IMR-90 (cell line): ENCODE measurements at regions not wholly inside any gene's neighbourhood (a gene's known extent, or its start where the extent isn't known, plus 50 kb on each side); places are given as distances from the start of the nearest gene placed in this dataset.

Experiments
- ATAC-seq: fragments of 200-7000 bp; cut with Tn5 transposase; 2 replicates; pipeline ENCODE4 v1.9.1; 2020; ENCODE audit warnings: low read depth, mild to moderate bottlenecking, moderate library complexity
- BruUV-seq: library from RNA; stranded (reverse); fragments of 400-500 nt; replicated peaks from 2 replicates; lab custom pipeline; 2021; lab: Mats Ljungman, UMichigan
- CTCF ChIA-PET: fragments of 300-600 bp; formaldehyde crosslinking; extraction: SDS; loops from one replicate; lab custom pipeline; 2021; ENCODE audit warnings: antibody characterized with exemption; lab: Yijun Ruan, JAX
- POLR2A ChIA-PET: fragments of 300-600 bp; sonication (Branson Sonifier 250); formaldehyde crosslinking; loops from one replicate; lab custom pipeline; 2022; ENCODE audit warnings: antibody characterized with exemption; ENCODE audit not compliant: unreplicated experiment; lab: Charles Lee
- DNase-seq: peaks from one replicate; pipeline ENCODE4 v3.0.0; 2013
- H2AFZ ChIP-seq: replicated peaks from 2 replicates; pipeline ENCODE3; 2013; ENCODE audit warnings: low read length, mild to moderate bottlenecking; ENCODE audit not compliant: poor library complexity
- H2AK5ac ChIP-seq: 2 replicates; pipeline ENCODE4 v1.6.1; 2013; ENCODE audit warnings: low read depth, low read length, inconsistent platforms
- H2AK9ac ChIP-seq: replicated peaks from 2 replicates; pipeline ENCODE3; 2013; ENCODE audit warnings: mild to moderate bottlenecking, low read depth, low read length, moderate library complexity; ENCODE audit not compliant: poor library complexity
- H2BK120ac ChIP-seq: 2 replicates; pipeline ENCODE4 v1.6.1; 2013; ENCODE audit warnings: low read depth, low read length, inconsistent platforms
- H2BK15ac ChIP-seq: 3 replicates; pipeline ENCODE4 v1.6.1; 2013; ENCODE audit warnings: low read depth, low read length, inconsistent platforms
- H2BK20ac ChIP-seq: 2 replicates; pipeline ENCODE4 v1.6.1; 2013; ENCODE audit warnings: low read depth, mild to moderate bottlenecking, inconsistent platforms, low read length, moderate library complexity
- H2BK5ac ChIP-seq: 2 replicates; pipeline ENCODE4 v1.6.1; 2013; ENCODE audit warnings: mild to moderate bottlenecking, low read depth, low read length, inconsistent platforms; ENCODE audit not compliant: poor library complexity, severe bottlenecking
- H3K14ac ChIP-seq: replicated peaks from 2 replicates; pipeline ENCODE4 v1.6.1; 2013; ENCODE audit warnings: low read depth, low read length, inconsistent platforms
- H3K18ac ChIP-seq: 2 replicates; pipeline ENCODE4 v1.6.1; 2013; ENCODE audit warnings: low read depth, low read length, control low read depth
- H3K23ac ChIP-seq: 2 replicates; pipeline ENCODE4 v1.6.1; 2013; ENCODE audit warnings: low read depth, low read length, inconsistent platforms
- H3K27ac ChIP-seq: 2 replicates; pipeline ENCODE4 v1.5.1; 2013; ENCODE audit warnings: mild to moderate bottlenecking, control low read depth, low read length; ENCODE audit not compliant: insufficient read depth
- H3K27me3 ChIP-seq: 2 replicates; pipeline ENCODE4 v1.6.1; 2013; ENCODE audit warnings: low read length; ENCODE audit not compliant: control insufficient read depth, insufficient read depth
- H3K36me3 ChIP-seq: 2 replicates; pipeline ENCODE4 v1.6.1; 2013; ENCODE audit warnings: low read length, mixed read lengths; ENCODE audit not compliant: control insufficient read depth, insufficient read depth
- H3K4ac ChIP-seq: 2 replicates; pipeline ENCODE4 v1.6.1; 2013; ENCODE audit warnings: low read depth, low read length, inconsistent platforms
- H3K4me1 ChIP-seq: 2 replicates; pipeline ENCODE4 v1.6.1; 2013; ENCODE audit warnings: low read length, mixed read lengths; ENCODE audit not compliant: control insufficient read depth, insufficient read depth
- H3K4me2 ChIP-seq: 2 replicates; pipeline ENCODE4 v1.6.1; 2013; ENCODE audit warnings: low read depth, mild to moderate bottlenecking, control low read depth, low read length, moderate library complexity
- H3K4me3 ChIP-seq: 2 replicates; pipeline ENCODE4 v1.5.1; 2013; ENCODE audit warnings: low read depth, mild to moderate bottlenecking, control low read depth, low read length, moderate library complexity; ENCODE audit not compliant: insufficient read depth
- H3K56ac ChIP-seq: 2 replicates; pipeline ENCODE4 v1.6.1; 2013; ENCODE audit warnings: low read length, inconsistent platforms; ENCODE audit not compliant: insufficient read depth; ENCODE audit errors: extremely low read depth
- H3K79me1 ChIP-seq, 2 experiments: 2 replicates each; pipeline ENCODE4 v1.6.1; 2013; ENCODE audit warnings: low read length in 2 of 2, inconsistent platforms in 1 of 2, low read depth in 1 of 2
- H3K9ac ChIP-seq: 2 replicates; pipeline ENCODE4 v1.6.1; 2013; ENCODE audit warnings: low read depth, low read length, control low read depth
- H3K9me1 ChIP-seq: 2 replicates; pipeline ENCODE4 v1.6.1; 2013; ENCODE audit warnings: low read length, inconsistent platforms; ENCODE audit not compliant: insufficient read depth
- H3K9me3 ChIP-seq: 2 replicates; pipeline ENCODE4 v1.6.1; 2013; ENCODE audit warnings: low read length; ENCODE audit not compliant: control insufficient read depth, insufficient read depth
- H4K20me1 ChIP-seq: 2 replicates; pipeline ENCODE4 v1.6.1; 2013; ENCODE audit warnings: low read length, inconsistent platforms; ENCODE audit not compliant: insufficient read depth
- H4K5ac ChIP-seq: 2 replicates; pipeline ENCODE4 v1.6.1; 2013; ENCODE audit warnings: mild to moderate bottlenecking, low read depth, low read length, control low read depth
- H4K8ac ChIP-seq, 2 experiments: 2 replicates each; pipeline ENCODE4 v1.6.1; 2013; ENCODE audit warnings: low read depth in 2 of 2, low read length in 2 of 2, control low read depth in 1 of 2, inconsistent platforms in 1 of 2
- H4K91ac ChIP-seq: 2 replicates; pipeline ENCODE4 v1.6.1; 2013; ENCODE audit warnings: low read depth, low read length, inconsistent platforms; ENCODE audit not compliant: insufficient read depth
- CHD1 ChIP-seq: IDR thresholded peaks from 2 replicates; pipeline ENCODE4 v1.6.1; 2012; ENCODE audit warnings: low read depth, low read length, improper control_type of control experiment
- ELK1 ChIP-seq: fragments of 150-350 bp; IDR thresholded peaks from 2 replicates; pipeline ENCODE4 v1.6.1; 2016; ENCODE audit warnings: low read depth, mild to moderate bottlenecking, low read length, moderate library complexity, borderline replicate concordance
- MAFK ChIP-seq: IDR thresholded peaks from 2 replicates; pipeline ENCODE4 v1.6.1; 2012; ENCODE audit warnings: low read depth, low read length, improper control_type of control experiment
- MAZ ChIP-seq: IDR thresholded peaks from 2 replicates; pipeline ENCODE4 v1.6.1; 2012; ENCODE audit warnings: low read depth, mild to moderate bottlenecking, low read length, improper control_type of control experiment, moderate library complexity, borderline replicate concordance
- MXI1 ChIP-seq: IDR thresholded peaks from 2 replicates; pipeline ENCODE4 v1.6.1; 2012; ENCODE audit warnings: low read depth, mild to moderate bottlenecking, low read length, moderate library complexity, borderline replicate concordance
- POLR2A ChIP-seq: IDR thresholded peaks from 2 replicates; pipeline ENCODE4 v1.6.1; 2012; ENCODE audit warnings: mild to moderate bottlenecking, low read depth, low read length
- RCOR1 ChIP-seq: IDR thresholded peaks from 2 replicates; pipeline ENCODE4 v1.6.1; 2012; ENCODE audit warnings: mild to moderate bottlenecking, low read length, improper control_type of control experiment; ENCODE audit not compliant: insufficient replicate concordance
- RFX5 ChIP-seq: IDR thresholded peaks from 2 replicates; pipeline ENCODE4 v1.8.0; 2012; ENCODE audit warnings: low read depth, mild to moderate bottlenecking, low read length, moderate library complexity
- USF2 ChIP-seq: fragments of 150-350 bp; IDR thresholded peaks from 2 replicates; pipeline ENCODE4 v1.6.1; 2017; ENCODE audit warnings: mild to moderate bottlenecking, antibody characterized with exemption, low read length, low read depth
- WGBS, 2 experiments: methylation state at CpG; one replicate each; pipeline versions ENCODE4 v1.1.5 to v1.1.7; 2013; ENCODE audit warnings: missing lambda C conversion rate in 2 of 2; ENCODE audit not compliant: insufficient read length in 1 of 2; ENCODE audit errors: extremely low coverage in 2 of 2; 5-methylcytosine and 5-hydroxymethylcytosine counted together
- dilution Hi-C: fragments of 300-500 bp; cut with HindIII; formaldehyde crosslinking; loops from one replicate; pipeline ENCODE4 v1.14.3; 2018; ENCODE audit warnings: low sequenced_read_pairs; ENCODE audit not compliant: unreplicated experiment
- in situ Hi-C: fragments of 300-500 bp; cut with MboI; formaldehyde crosslinking; loops from 3 replicates; pipeline ENCODE4 v1.14.3; 2019; ENCODE audit warnings: low sequenced_read_pairs, inconsistent platforms, mixed read lengths
- intact Hi-C: fragments of 100-400 bp; cut with micrococcal nuclease; formaldehyde crosslinking; loops from 2 replicates; pipeline ENCODE4 v1.10.0; 2022

GRCh38 chr3:174636451-174636850, 222.7 kb upstream of the NAALADL2 start:
- Histone ChIP-seq H4K8ac (no peak overlapping the region), H3K27ac (no peak overlapping the region), H3K79me1 (no peaks in the 10 kb centered on the region), H3K4ac (no peak overlapping the region), H3K4me1 (no peaks in the 10 kb centered on the region), H3K4me3 (no peak overlapping the region), H2BK5ac (no peak overlapping the region), H2AK5ac (no peak overlapping the region), H2AK9ac (no peak overlapping the region), H3K9ac (no peak overlapping the region), H3K18ac (no peak overlapping the region), H4K5ac (no peak overlapping the region), H3K9me1 (no peaks in the 10 kb centered on the region; the same call in 1 of the 2 replicates), H2BK15ac (no peak overlapping the region), H4K91ac (no peak overlapping the region), H2BK20ac (no peak overlapping the region), H4K20me1 (no peaks in the 10 kb centered on the region), H3K56ac (no peak overlapping the region), H3K4me2 (no peak overlapping the region), H2BK120ac (no peak overlapping the region), H3K9me3 (no peaks in the 10 kb centered on the region), H2AFZ (no peak overlapping the region), H3K27me3 (no peaks in the 10 kb centered on the region), H3K14ac (no peak overlapping the region), H3K23ac (no peak overlapping the region), H3K36me3 (no peaks in the 10 kb centered on the region)
- ChIA-PET POLR2A (no interaction called here), CTCF (no interaction called here)
- TF ChIP-seq CHD1 (no peak), MXI1 (no peak), POLR2A (no peak), RFX5 (no peak), ELK1 (no peak), RCOR1 (no peak), USF2 (no peak), MAZ (no peak), MAFK (no peak)
- no peak for DNase-seq
- no CpG with 5 or more reads among the region's 2 CpGs for WGBS, 2 experiments
- in situ Hi-C loops (no loop called here), intact Hi-C loops (no loop called here), dilution Hi-C loops (no loop called here)
- no peak for ATAC-seq
- BruUV-seq = no TSS peak
